Prostate gland (tissue), 2 donors: ENCODE measurements at regions not wholly inside any gene's neighbourhood (a gene's known extent, or its start where the extent isn't known, plus 50 kb on each side); places are given as distances from the start of the nearest gene placed in this dataset.

Experiments
- POLR2A ChIP-seq: fragments of 450-650 bp; IDR thresholded peaks from one replicate; pipeline ENCODE4 v1.6.1; 2016; ENCODE audit warnings: antibody characterized with exemption, mild to moderate bottlenecking
- TF ChIP-seq, protein P1 (sequence below), 4 experiments: fragments of 200-600 bp in 2 of 4; fragments of 450-650 bp in 2 of 4; sonication (generic) in 2 of 4; IDR thresholded peaks; 1 replicate in 3 of 4; 2 replicates in 1 of 4; pipeline ENCODE4 v1.5.1; 2016 to 2019; ENCODE audit warnings: antibody characterized with exemption in 4 of 4, mild to moderate bottlenecking in 2 of 4, moderate library complexity in 2 of 4

DNA sequence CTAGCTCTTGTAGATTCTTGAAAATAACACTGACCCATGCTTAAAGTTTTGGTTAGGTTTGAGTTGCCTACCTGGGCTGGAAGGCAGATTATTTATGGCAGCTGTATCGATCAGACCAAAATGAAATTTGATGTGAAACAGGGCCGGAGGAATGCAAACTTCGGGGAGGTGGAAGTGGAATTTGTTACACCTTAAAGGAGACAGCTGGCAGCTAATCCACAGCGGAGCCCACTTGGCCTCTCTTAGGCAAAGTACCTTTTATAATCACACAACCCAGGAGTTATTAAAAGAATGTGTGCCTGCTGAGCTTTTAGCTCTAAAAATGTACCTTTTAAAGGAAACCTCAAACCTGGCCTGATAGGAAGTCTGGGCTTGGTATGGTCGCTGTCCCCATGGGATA lies 250.9 kb upstream of the TPM1 start:
- TF ChIP-seq, protein P1, sequence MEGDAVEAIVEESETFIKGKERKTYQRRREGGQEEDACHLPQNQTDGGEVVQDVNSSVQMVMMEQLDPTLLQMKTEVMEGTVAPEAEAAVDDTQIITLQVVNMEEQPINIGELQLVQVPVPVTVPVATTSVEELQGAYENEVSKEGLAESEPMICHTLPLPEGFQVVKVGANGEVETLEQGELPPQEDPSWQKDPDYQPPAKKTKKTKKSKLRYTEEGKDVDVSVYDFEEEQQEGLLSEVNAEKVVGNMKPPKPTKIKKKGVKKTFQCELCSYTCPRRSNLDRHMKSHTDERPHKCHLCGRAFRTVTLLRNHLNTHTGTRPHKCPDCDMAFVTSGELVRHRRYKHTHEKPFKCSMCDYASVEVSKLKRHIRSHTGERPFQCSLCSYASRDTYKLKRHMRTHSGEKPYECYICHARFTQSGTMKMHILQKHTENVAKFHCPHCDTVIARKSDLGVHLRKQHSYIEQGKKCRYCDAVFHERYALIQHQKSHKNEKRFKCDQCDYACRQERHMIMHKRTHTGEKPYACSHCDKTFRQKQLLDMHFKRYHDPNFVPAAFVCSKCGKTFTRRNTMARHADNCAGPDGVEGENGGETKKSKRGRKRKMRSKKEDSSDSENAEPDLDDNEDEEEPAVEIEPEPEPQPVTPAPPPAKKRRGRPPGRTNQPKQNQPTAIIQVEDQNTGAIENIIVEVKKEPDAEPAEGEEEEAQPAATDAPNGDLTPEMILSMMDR (IDR thresholded peaks at IDR 0.05), result no peak
- TF ChIP-seq POLR2A, result no peak
